ENCODE measurements at regions not wholly inside any gene's neighbourhood (a gene's known extent, or its start where the extent isn't known, plus 50 kb on each side); places are given as distances from the start of the nearest gene placed in this dataset.

DNA sequence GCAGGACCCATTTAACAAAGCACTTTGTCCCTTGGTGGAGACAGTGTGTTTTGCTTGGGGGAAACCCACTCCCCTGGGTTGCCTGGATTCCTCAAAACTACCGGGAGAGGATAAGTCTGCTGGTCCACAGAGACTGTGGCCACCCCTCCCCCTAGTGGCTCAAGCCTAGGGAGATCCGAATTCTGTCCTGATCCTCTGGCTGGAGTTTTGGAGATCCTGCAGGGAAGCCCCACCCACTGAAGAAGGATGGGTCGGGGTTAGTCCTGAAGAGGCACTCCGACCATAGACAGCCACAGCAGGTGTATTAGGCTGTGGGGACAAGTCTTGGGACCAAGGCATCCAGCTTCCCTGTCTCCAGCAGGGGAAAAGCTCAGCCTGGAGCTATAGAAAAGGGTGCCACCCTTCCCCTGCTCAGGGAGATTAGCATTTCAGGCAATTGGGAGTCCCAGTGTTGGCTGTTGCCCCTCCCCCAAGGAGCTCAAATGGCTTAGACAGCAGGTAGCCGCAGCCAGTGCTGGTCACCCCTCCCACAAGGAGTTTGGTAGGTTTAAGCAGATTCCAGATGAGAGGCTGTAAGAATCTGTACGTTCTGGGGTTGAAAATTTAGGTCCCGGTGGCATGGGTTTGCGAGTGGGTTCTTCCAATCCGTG lies 750.0 kb downstream of the TBC1D32 start:
- Mint-ChIP-seq H3K4me1 (ENCODE audit: unreplicated experiment) (no peaks in the 10 kb centered on the region), H3K27me3 (ENCODE audit: unreplicated experiment) (no peaks in the 10 kb centered on the region), H3K36me3 (ENCODE audit: low read depth, unreplicated experiment) (no peaks in the 10 kb centered on the region), H3K9me3 (ENCODE audit: unreplicated experiment) (no peaks in the 10 kb centered on the region), H3K27ac (ENCODE audit: unreplicated experiment) (no peak overlapping the region), H3K4me3 (ENCODE audit: unreplicated experiment) (no peak overlapping the region)
- DNase-seq (ENCODE audit: low spot score) = no peak
- TF ChIP-seq, protein P1, sequence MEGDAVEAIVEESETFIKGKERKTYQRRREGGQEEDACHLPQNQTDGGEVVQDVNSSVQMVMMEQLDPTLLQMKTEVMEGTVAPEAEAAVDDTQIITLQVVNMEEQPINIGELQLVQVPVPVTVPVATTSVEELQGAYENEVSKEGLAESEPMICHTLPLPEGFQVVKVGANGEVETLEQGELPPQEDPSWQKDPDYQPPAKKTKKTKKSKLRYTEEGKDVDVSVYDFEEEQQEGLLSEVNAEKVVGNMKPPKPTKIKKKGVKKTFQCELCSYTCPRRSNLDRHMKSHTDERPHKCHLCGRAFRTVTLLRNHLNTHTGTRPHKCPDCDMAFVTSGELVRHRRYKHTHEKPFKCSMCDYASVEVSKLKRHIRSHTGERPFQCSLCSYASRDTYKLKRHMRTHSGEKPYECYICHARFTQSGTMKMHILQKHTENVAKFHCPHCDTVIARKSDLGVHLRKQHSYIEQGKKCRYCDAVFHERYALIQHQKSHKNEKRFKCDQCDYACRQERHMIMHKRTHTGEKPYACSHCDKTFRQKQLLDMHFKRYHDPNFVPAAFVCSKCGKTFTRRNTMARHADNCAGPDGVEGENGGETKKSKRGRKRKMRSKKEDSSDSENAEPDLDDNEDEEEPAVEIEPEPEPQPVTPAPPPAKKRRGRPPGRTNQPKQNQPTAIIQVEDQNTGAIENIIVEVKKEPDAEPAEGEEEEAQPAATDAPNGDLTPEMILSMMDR (IDR thresholded peaks at IDR 0.05; ENCODE audit: unreplicated experiment) = no peak

DNA sequence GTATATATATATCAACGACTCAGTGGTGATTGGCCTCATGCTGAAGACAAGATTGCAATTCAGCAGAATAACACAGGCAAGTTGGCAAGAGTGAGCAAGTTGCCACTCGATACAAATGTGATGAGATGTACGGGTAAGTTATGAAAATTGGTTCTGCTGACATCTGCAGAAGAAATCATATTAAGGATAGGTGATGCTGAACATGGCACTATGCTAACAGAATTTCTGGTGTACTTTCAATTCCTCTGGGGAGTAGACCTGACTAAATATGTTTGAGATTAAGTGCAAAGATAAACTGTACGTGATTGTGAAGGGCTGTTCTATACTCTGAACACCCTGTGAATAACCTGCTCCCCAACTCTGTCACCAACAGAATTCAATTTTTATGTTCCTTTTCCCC lies 758.2 kb downstream of the TBC1D32 start:
- Mint-ChIP-seq H3K9me3 (ENCODE audit: unreplicated experiment) (no peaks in the 10 kb centered on the region), H3K4me3 (ENCODE audit: unreplicated experiment) (no peak overlapping the region), H3K27ac (ENCODE audit: unreplicated experiment) (no peak overlapping the region), H3K4me1 (ENCODE audit: unreplicated experiment) (no peaks in the 10 kb centered on the region), H3K36me3 (ENCODE audit: low read depth, unreplicated experiment) (no peaks in the 10 kb centered on the region), H3K27me3 (ENCODE audit: unreplicated experiment) (no peaks in the 10 kb centered on the region)
- no peak for DNase-seq (ENCODE audit: low spot score)
- TF ChIP-seq, protein P1 (IDR thresholded peaks at IDR 0.05; ENCODE audit: unreplicated experiment) = no peak

DNA sequence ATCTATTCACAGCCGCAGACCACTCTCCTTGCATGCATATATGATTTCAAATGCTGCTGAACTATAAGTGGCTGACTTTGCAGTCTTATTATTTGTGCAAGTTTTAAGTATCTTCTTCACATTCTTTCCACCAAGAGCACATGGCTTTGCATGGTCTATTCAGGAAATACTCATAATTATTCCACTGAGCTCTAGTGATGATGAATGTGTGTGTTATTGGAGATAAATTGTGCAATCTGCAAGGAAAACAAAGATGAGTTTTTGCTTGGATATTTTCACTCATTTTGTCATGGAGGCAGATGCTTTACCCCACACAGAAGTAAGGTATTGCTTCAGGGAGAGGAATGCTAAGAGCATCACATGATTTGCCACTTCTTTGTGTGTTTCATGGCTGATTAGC lies 764.6 kb downstream of the TBC1D32 start:
- TF ChIP-seq, protein P1 (IDR thresholded peaks at IDR 0.05; ENCODE audit: unreplicated experiment) = no peak
- Mint-ChIP-seq H3K9me3 (ENCODE audit: unreplicated experiment) (no peaks in the 10 kb centered on the region), H3K27ac (ENCODE audit: unreplicated experiment) (no peak overlapping the region), H3K36me3 (ENCODE audit: low read depth, unreplicated experiment) (no peaks in the 10 kb centered on the region), H3K27me3 (ENCODE audit: unreplicated experiment) (no peaks in the 10 kb centered on the region), H3K4me1 (ENCODE audit: unreplicated experiment) (no peaks in the 10 kb centered on the region), H3K4me3 (ENCODE audit: unreplicated experiment) (no peak overlapping the region)
- DNase-seq (ENCODE audit: low spot score) = no peak

DNA sequence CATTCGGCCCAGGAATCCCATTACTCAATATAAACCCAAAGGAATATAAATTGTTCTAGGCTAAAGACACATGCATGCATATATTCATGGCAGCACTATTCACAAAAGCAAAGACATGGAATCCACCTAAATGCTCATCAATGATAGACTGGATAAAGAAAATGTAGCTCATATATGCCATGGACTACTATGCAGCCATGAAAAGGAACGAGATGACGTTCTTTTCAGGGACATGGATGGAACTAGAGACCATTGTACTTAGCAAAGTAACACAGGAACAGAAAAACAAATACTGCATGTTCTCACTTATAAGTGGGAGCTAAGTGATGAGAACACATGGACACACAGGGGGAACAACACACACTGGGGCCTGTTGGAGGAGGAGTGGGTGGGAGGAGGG lies 769.5 kb downstream of the TBC1D32 start:
- Mint-ChIP-seq H3K27ac (ENCODE audit: unreplicated experiment) (no peak overlapping the region), H3K27me3 (ENCODE audit: unreplicated experiment) (no peaks in the 10 kb centered on the region), H3K4me1 (ENCODE audit: unreplicated experiment) (no peaks in the 10 kb centered on the region), H3K9me3 (ENCODE audit: unreplicated experiment) (no peaks in the 10 kb centered on the region), H3K4me3 (ENCODE audit: unreplicated experiment) (no peak overlapping the region), H3K36me3 (ENCODE audit: low read depth, unreplicated experiment) (no peaks in the 10 kb centered on the region)
- no peak for DNase-seq (ENCODE audit: low spot score)
- TF ChIP-seq, protein P1 (IDR thresholded peaks at IDR 0.05; ENCODE audit: unreplicated experiment) = no peak

DNA sequence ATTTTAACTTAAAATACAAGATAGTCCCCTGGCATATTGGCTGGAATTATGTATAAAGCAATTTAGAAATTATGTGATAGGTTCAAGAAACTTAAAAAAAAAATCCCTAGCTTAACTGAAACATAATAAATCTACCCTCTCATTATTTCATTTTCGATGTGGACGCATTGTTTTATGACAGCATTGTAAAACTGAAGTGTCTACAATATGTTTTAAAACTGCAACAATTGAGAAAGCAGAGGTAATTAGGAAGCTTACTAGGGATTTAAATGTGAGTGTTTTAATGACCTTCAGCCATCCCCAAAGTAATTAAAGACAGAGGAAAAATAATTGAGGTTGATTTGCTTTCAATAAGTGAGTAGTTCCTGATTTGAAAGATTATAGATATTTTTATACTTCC lies 776.0 kb downstream of the TBC1D32 start:
- H3K27me3 Mint-ChIP-seq (ENCODE audit: unreplicated experiment) = no peaks in the 10 kb centered on the region
- no peak for DNase-seq (ENCODE audit: low spot score)
- no peak overlapping the region for H3K27ac Mint-ChIP-seq (ENCODE audit: unreplicated experiment)
- H3K4me1 Mint-ChIP-seq (ENCODE audit: unreplicated experiment) = no peaks in the 10 kb centered on the region
- no peak overlapping the region for H3K4me3 Mint-ChIP-seq (ENCODE audit: unreplicated experiment)
- TF ChIP-seq, protein P1 (IDR thresholded peaks at IDR 0.05; ENCODE audit: unreplicated experiment) = no peak
- H3K9me3 Mint-ChIP-seq (ENCODE audit: unreplicated experiment) = no peaks in the 10 kb centered on the region
- H3K36me3 Mint-ChIP-seq (ENCODE audit: low read depth, unreplicated experiment) = no peaks in the 10 kb centered on the region

All from endothelial cell (in vitro differentiated cells).